ENCODE measurements at regions not wholly inside any gene's neighbourhood (a gene's known extent, or its start where the extent isn't known, plus 50 kb on each side); places are given as distances from the start of the nearest gene placed in this dataset.
"Not testable (repeated sequence)": the region's sequence is repeated elsewhere in the genome, so short reads cannot be mapped to it uniquely, and the experiment has no call there.

GRCh38 chr6:48520951-48521350 lies 410.0 kb upstream of the PTCHD4 start:
- in situ Hi-C loops (cut with MboI) = no loop called here
- Histone ChIP-seq H3K9ac (no peak overlapping the region), H3K79me2 (ENCODE audit: insufficient read depth) (no peaks in the 10 kb centered on the region), H4K20me1 (ENCODE audit: insufficient read depth) (no peaks in the 10 kb centered on the region), H3K9me2 (ENCODE audit: insufficient read depth) (no peaks in the 10 kb centered on the region), H3F3A (ENCODE audit: insufficient read depth) (no peaks in the 10 kb centered on the region), H3K4me3 (no peak overlapping the region), H3K4me1 (ENCODE audit: insufficient read depth) (no peaks in the 10 kb centered on the region), H3K36me3 (ENCODE audit: low read depth) (no peaks in the 10 kb centered on the region), H2AFZ (no peak overlapping the region), H3K9me3 (ENCODE audit: low read depth) (no peaks in the 10 kb centered on the region), H3K27ac (no peak overlapping the region), H3K27me3 (replicated peaks; ENCODE audit: insufficient read depth) (no peaks in the 10 kb centered on the region), H3K4me2 (ENCODE audit: unreplicated experiment) (no peak overlapping the region)
- WGBS, 2 experiments (ENCODE audit: low coverage in 1 of 2, low lambda C conversion rate in 2 of 2, missing lambda C conversion rate in 2 of 2) = 21 to 25% methylated on average over 2 of the region's 2 CpGs
- no peak for DNase-seq
- TF ChIP-seq EZH2phosphoT487 (IDR thresholded peaks at IDR 0.05; ENCODE audit: insufficient read depth, low read depth) (no peak), EZH2 (IDR thresholded peaks at IDR 0.05; ENCODE audit: insufficient read depth, poor library complexity, severe bottlenecking) (no peak)

- DNase-seq = no peak
- no peak overlapping the region for H3K4me2 ChIP-seq (ENCODE audit: unreplicated experiment)
- TF ChIP-seq EZH2 (IDR thresholded peaks at IDR 0.05; ENCODE audit: insufficient read depth, poor library complexity, severe bottlenecking) (no peak), EZH2phosphoT487 (IDR thresholded peaks at IDR 0.05; ENCODE audit: insufficient read depth, low read depth) (no peak)
- in situ Hi-C loops (cut with MboI) = no loop called here
- H3K9me2 ChIP-seq (ENCODE audit: insufficient read depth) = no peaks in the 10 kb centered on the region
- H3F3A ChIP-seq (ENCODE audit: insufficient read depth) = no peaks in the 10 kb centered on the region
- no peaks in the 10 kb centered on the region for H3K4me1 ChIP-seq (ENCODE audit: insufficient read depth)
- H3K36me3 ChIP-seq (ENCODE audit: low read depth) = no peaks in the 10 kb centered on the region
- H3K9ac ChIP-seq = no peak overlapping the region
- no peaks in the 10 kb centered on the region for H3K27me3 ChIP-seq (replicated peaks; ENCODE audit: insufficient read depth)
- H4K20me1 ChIP-seq (ENCODE audit: insufficient read depth) = no peaks in the 10 kb centered on the region
- no peaks in the 10 kb centered on the region for H3K79me2 ChIP-seq (ENCODE audit: insufficient read depth)
- H3K4me3 ChIP-seq = no peak overlapping the region
- no peak overlapping the region for H2AFZ ChIP-seq
- H3K9me3 ChIP-seq (ENCODE audit: low read depth) = no peaks in the 10 kb centered on the region
- no peak overlapping the region for H3K27ac ChIP-seq
These were observed 401.4 kb upstream of the PTCHD4 start for GRCh38 chr6:48512390-48512789.

GRCh38 chr6:48511378-48511777 lies 400.4 kb upstream of the PTCHD4 start:
- no peak for TF ChIP-seq EZH2phosphoT487 (IDR thresholded peaks at IDR 0.05; ENCODE audit: insufficient read depth, low read depth)
- TF ChIP-seq EZH2 (IDR thresholded peaks at IDR 0.05; ENCODE audit: insufficient read depth, poor library complexity, severe bottlenecking) = no peak
- Histone ChIP-seq H3K27ac (no peak overlapping the region), H3K36me3 (ENCODE audit: low read depth) (no peaks in the 10 kb centered on the region), H3K4me2 (ENCODE audit: unreplicated experiment) (no peak overlapping the region), H3K9me3 (ENCODE audit: low read depth) (no peaks in the 10 kb centered on the region), H3K79me2 (ENCODE audit: insufficient read depth) (no peaks in the 10 kb centered on the region), H3F3A (ENCODE audit: insufficient read depth) (no peaks in the 10 kb centered on the region), H3K9me2 (ENCODE audit: insufficient read depth) (no peaks in the 10 kb centered on the region), H4K20me1 (ENCODE audit: insufficient read depth) (no peaks in the 10 kb centered on the region), H3K9ac (no peak overlapping the region), H3K27me3 (replicated peaks; ENCODE audit: insufficient read depth) (no peaks in the 10 kb centered on the region), H3K4me3 (no peak overlapping the region), H3K4me1 (ENCODE audit: insufficient read depth) (no peaks in the 10 kb centered on the region), H2AFZ (no peak overlapping the region)
- no peak for DNase-seq
- WGBS, 2 experiments (ENCODE audit: low coverage in 1 of 2, low lambda C conversion rate in 2 of 2, missing lambda C conversion rate in 2 of 2) = 13 to 24% methylated on average over 2 of the region's 2 CpGs
- in situ Hi-C loops (cut with MboI) = no loop called here

GRCh38 chr6:48505621-48506020 lies 394.6 kb upstream of the PTCHD4 start:
- TF ChIP-seq EZH2phosphoT487 (IDR thresholded peaks at IDR 0.05; ENCODE audit: insufficient read depth, low read depth) (no peak), EZH2 (IDR thresholded peaks at IDR 0.05; ENCODE audit: insufficient read depth, poor library complexity, severe bottlenecking) (no peak)
- Histone ChIP-seq H3K79me2 (ENCODE audit: insufficient read depth) (no peaks in the 10 kb centered on the region), H3K4me2 (ENCODE audit: unreplicated experiment) (no peak overlapping the region), H3F3A (ENCODE audit: insufficient read depth) (no peaks in the 10 kb centered on the region), H4K20me1 (ENCODE audit: insufficient read depth) (no peaks in the 10 kb centered on the region), H3K4me3 (no peak overlapping the region), H3K9me3 (ENCODE audit: low read depth) (no peaks in the 10 kb centered on the region), H3K27ac (no peak overlapping the region), H3K9ac (no peak overlapping the region), H3K4me1 (ENCODE audit: insufficient read depth) (no peaks in the 10 kb centered on the region), H3K27me3 (replicated peaks; ENCODE audit: insufficient read depth) (no peaks in the 10 kb centered on the region), H3K9me2 (ENCODE audit: insufficient read depth) (no peaks in the 10 kb centered on the region), H2AFZ (no peak overlapping the region), H3K36me3 (ENCODE audit: low read depth) (no peaks in the 10 kb centered on the region)
- 5 to 14% methylated on average over 2 of the region's 2 CpGs for WGBS, 2 experiments (ENCODE audit: low coverage in 1 of 2, low lambda C conversion rate in 2 of 2, missing lambda C conversion rate in 2 of 2)
- in situ Hi-C loops (cut with MboI) = no loop called here
- no peak for DNase-seq

GRCh38 chr6:48493432-48493831 lies 382.4 kb upstream of the PTCHD4 start:
- H3K79me2 ChIP-seq (ENCODE audit: insufficient read depth); H3F3A ChIP-seq (ENCODE audit: insufficient read depth); H3K9me2 ChIP-seq (ENCODE audit: insufficient read depth); H3K27me3 ChIP-seq (replicated peaks; ENCODE audit: insufficient read depth); H3K4me1 ChIP-seq (ENCODE audit: insufficient read depth); H3K27ac ChIP-seq; H4K20me1 ChIP-seq (ENCODE audit: insufficient read depth); H3K36me3 ChIP-seq (ENCODE audit: low read depth); DNase-seq; H2AFZ ChIP-seq; H3K9me3 ChIP-seq (ENCODE audit: low read depth); in situ Hi-C loops (cut with MboI); H3K9ac ChIP-seq; H3K4me2 ChIP-seq (ENCODE audit: unreplicated experiment); H3K4me3 ChIP-seq: not testable (repeated sequence)
- WGBS, 2 experiments (ENCODE audit: low coverage in 1 of 2, low lambda C conversion rate in 2 of 2, missing lambda C conversion rate in 2 of 2) = 2 to 16% methylated on average over 2 of the region's 2 CpGs

All from GM23248 (cell line).